ENCODE measurements at regions not wholly inside any gene's neighbourhood (a gene's known extent, or its start where the extent isn't known, plus 50 kb on each side); places are given as distances from the start of the nearest gene placed in this dataset.

DNA sequence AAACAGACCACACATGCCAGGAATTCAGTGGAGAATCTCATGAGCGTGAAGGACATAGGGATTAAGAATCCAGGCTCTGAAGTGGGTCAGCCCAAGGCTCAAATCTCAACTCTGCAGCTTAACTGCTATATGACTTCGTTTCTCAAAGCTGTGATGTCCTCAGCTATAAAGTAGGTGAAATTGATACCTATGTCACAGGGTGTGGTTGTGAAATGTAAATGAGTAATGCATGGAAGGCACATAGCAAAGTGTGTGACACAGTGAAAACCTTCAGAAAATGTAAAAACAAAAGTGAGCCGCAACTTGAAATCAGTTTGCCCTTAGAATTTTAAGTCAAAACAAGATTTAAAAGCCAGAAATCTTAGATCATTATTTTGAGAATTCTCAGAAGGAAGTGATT lies 145.7 kb upstream of the PRMT6 start:
- POLR2A ChIA-PET: no interaction called here
- no TSS peak for BruUV-seq (replicated peaks)

DNA sequence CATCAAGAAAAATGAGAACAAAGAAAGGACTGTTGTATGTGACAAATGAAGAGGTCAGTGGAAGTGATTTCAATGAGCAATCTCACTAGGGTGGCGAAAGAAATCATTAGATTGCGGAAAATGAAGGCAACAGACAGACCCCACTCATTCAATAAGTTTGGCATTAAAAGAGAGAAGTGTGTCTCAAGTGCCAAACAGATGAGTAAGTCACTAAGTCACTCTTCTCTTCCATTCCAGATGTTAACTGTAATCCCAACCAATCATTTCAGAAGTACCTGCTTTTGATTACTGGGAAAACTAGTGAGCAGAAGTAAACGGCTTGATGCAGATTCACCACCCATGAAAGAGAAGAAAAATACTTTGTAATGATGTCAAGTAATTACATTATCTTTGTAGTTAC lies 144.3 kb upstream of the PRMT6 start:
- Histone ChIP-seq H3K4me1 (no peaks in the 10 kb centered on the region), H3K9me3 (no peaks in the 10 kb centered on the region), H3K27me3 (replicated peaks; ENCODE audit: control insufficient read depth, insufficient read depth, low read length) (no peaks in the 10 kb centered on the region), H3K36me3 (ENCODE audit: control insufficient read depth, insufficient read depth, low read length) (no peaks in the 10 kb centered on the region), H3K4me3 (ENCODE audit: low read depth, low read length) (no peak overlapping the region)
- ChIA-PET POLR2A (no interaction called here), CTCF (no interaction called here)
- TF ChIP-seq, protein P1, sequence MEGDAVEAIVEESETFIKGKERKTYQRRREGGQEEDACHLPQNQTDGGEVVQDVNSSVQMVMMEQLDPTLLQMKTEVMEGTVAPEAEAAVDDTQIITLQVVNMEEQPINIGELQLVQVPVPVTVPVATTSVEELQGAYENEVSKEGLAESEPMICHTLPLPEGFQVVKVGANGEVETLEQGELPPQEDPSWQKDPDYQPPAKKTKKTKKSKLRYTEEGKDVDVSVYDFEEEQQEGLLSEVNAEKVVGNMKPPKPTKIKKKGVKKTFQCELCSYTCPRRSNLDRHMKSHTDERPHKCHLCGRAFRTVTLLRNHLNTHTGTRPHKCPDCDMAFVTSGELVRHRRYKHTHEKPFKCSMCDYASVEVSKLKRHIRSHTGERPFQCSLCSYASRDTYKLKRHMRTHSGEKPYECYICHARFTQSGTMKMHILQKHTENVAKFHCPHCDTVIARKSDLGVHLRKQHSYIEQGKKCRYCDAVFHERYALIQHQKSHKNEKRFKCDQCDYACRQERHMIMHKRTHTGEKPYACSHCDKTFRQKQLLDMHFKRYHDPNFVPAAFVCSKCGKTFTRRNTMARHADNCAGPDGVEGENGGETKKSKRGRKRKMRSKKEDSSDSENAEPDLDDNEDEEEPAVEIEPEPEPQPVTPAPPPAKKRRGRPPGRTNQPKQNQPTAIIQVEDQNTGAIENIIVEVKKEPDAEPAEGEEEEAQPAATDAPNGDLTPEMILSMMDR (IDR thresholded peaks at IDR 0.05; ENCODE audit: insufficient read depth in 1 of 2, low read depth in 1 of 2, low read length in 1 of 2, severe bottlenecking in 1 of 2, unreplicated experiment in 1 of 2): no peak
- Mint-ChIP-seq H3K4me3 (ENCODE audit: unreplicated experiment) (no peak overlapping the region), H3K9me3 (ENCODE audit: unreplicated experiment) (no peaks in the 10 kb centered on the region), H3K27me3 (ENCODE audit: insufficient read depth, unreplicated experiment) (peaks cover 5% of the 10 kb centered on the region), H3K4me1 (ENCODE audit: low read depth, unreplicated experiment) (no peaks in the 10 kb centered on the region), H3K36me3 (ENCODE audit: insufficient read depth, unreplicated experiment) (no peaks in the 10 kb centered on the region), H3K27ac (ENCODE audit: unreplicated experiment) (no peak overlapping the region)
- BruUV-seq (replicated peaks): no TSS peak
- no peak for DNase-seq
- intact Hi-C loops (cut with micrococcal nuclease; ENCODE audit: unreplicated experiment): no loop called here

More for the DNA sequence above, 145.7 kb upstream of the PRMT6 start:
- no peak for DNase-seq
- no peak overlapping the region for H3K27ac Mint-ChIP-seq (ENCODE audit: unreplicated experiment)
- H3K9me3 Mint-ChIP-seq (ENCODE audit: unreplicated experiment): peaks cover under 1% of the 10 kb centered on the region
- Histone ChIP-seq H3K4me3 (ENCODE audit: low read depth, low read length) (no peak overlapping the region), H3K9me3 (no peaks in the 10 kb centered on the region), H3K27me3 (replicated peaks; ENCODE audit: control insufficient read depth, insufficient read depth, low read length) (no peaks in the 10 kb centered on the region), H3K4me1 (no peaks in the 10 kb centered on the region), H3K36me3 (ENCODE audit: control insufficient read depth, insufficient read depth, low read length) (no peaks in the 10 kb centered on the region)
- TF ChIP-seq, protein P1 (IDR thresholded peaks at IDR 0.05; ENCODE audit: insufficient read depth in 1 of 2, low read depth in 1 of 2, low read length in 1 of 2, severe bottlenecking in 1 of 2, unreplicated experiment in 1 of 2): no peak
- CTCF ChIA-PET: no interaction called here
- no peaks in the 10 kb centered on the region for H3K36me3 Mint-ChIP-seq (ENCODE audit: insufficient read depth, unreplicated experiment)
- intact Hi-C loops (cut with micrococcal nuclease; ENCODE audit: unreplicated experiment): no loop called here
- H3K27me3 Mint-ChIP-seq (ENCODE audit: insufficient read depth, unreplicated experiment): peaks cover 5% of the 10 kb centered on the region
- H3K4me1 Mint-ChIP-seq (ENCODE audit: low read depth, unreplicated experiment): no peaks in the 10 kb centered on the region
- H3K4me3 Mint-ChIP-seq (ENCODE audit: unreplicated experiment): no peak overlapping the region

DNA sequence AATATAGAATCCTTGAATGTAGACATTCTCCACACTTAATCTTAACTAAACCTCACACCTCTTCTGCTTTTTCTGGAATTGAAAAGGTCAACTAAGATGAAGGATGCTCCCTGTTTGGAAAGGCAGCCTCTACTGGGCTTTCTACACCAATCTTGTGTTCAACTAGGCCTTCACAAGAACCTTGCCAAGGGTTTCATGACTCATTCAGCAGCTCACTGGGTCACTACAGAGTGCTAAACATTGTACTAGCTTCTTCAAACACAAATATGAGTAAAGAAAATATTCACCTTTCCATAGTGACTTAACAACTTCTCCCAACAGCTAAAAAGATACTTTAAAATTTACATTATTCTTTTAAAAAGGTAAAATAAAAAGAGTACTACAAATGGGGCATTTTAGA lies 135.3 kb upstream of the PRMT6 start:
- Histone ChIP-seq H3K4me1 (no peaks in the 10 kb centered on the region), H3K9me3 (no peaks in the 10 kb centered on the region), H3K27me3 (replicated peaks; ENCODE audit: control insufficient read depth, insufficient read depth, low read length) (no peaks in the 10 kb centered on the region), H3K36me3 (ENCODE audit: control insufficient read depth, insufficient read depth, low read length) (no peaks in the 10 kb centered on the region), H3K4me3 (ENCODE audit: low read depth, low read length) (no peak overlapping the region)
- CTCF ChIA-PET: no interaction called here
- TF ChIP-seq, protein P1 (IDR thresholded peaks at IDR 0.05; ENCODE audit: insufficient read depth in 1 of 2, low read depth in 1 of 2, low read length in 1 of 2, severe bottlenecking in 1 of 2, unreplicated experiment in 1 of 2): no peak
- intact Hi-C loops (cut with micrococcal nuclease; ENCODE audit: unreplicated experiment): no loop called here
- POLR2A ChIA-PET: no interaction called here
- H3K36me3 Mint-ChIP-seq (ENCODE audit: insufficient read depth, unreplicated experiment): no peaks in the 10 kb centered on the region
- H3K9me3 Mint-ChIP-seq (ENCODE audit: unreplicated experiment): no peaks in the 10 kb centered on the region
- peaks cover 3% of the 10 kb centered on the region for H3K27me3 Mint-ChIP-seq (ENCODE audit: insufficient read depth, unreplicated experiment)
- DNase-seq: no peak
- no peak overlapping the region for H3K27ac Mint-ChIP-seq (ENCODE audit: unreplicated experiment)
- H3K4me3 Mint-ChIP-seq (ENCODE audit: unreplicated experiment): no peak overlapping the region
- BruUV-seq (replicated peaks): no TSS peak
- no peaks in the 10 kb centered on the region for H3K4me1 Mint-ChIP-seq (ENCODE audit: low read depth, unreplicated experiment)
